Erythroblast (primary cell): ENCODE measurements at regions not wholly inside any gene's neighbourhood (a gene's known extent, or its start where the extent isn't known, plus 50 kb on each side); places are given as distances from the start of the nearest gene placed in this dataset.

ENCODE experiments used
- GATA1 ChIP-seq: IDR thresholded peaks from 2 replicates; pipeline ENCODE4 v1.6.1; 2011; ENCODE audit warnings: low read depth, mild to moderate bottlenecking, control low read depth, low read length, moderate library complexity
- POLR2A ChIP-seq: IDR thresholded peaks from 2 replicates; pipeline ENCODE4 v1.6.1; 2011; ENCODE audit warnings: mild to moderate bottlenecking, low read length

DNA sequence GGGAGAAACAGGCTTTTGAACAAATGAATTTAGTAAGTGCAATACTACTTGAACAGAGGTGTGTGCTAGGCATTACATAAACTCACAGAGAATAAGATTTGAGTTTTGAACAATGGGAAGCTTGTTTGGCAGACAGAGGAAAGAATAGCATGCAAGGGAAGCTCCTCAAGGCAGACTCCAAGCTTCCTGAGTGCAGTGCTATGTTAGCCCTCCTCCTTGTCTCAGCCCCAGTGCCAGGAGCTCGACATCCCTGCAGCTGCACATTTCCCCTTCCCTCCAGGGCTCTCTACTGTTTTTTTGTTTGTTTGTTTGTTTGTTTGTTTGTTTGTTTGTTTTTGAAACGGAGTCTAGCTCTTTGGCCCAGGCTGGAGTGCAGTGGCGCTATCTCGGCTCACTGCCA lies 237.5 kb downstream of the IPMK start:
- no peak for TF ChIP-seq GATA1
- TF ChIP-seq POLR2A, result no peak
